ENCODE measurements at regions not wholly inside any gene's neighbourhood (a gene's known extent, or its start where the extent isn't known, plus 50 kb on each side); places are given as distances from the start of the nearest gene placed in this dataset.
A peak's percentile ranks its signal among the peaks of the same experiment; 100 is the strongest.

DNA sequence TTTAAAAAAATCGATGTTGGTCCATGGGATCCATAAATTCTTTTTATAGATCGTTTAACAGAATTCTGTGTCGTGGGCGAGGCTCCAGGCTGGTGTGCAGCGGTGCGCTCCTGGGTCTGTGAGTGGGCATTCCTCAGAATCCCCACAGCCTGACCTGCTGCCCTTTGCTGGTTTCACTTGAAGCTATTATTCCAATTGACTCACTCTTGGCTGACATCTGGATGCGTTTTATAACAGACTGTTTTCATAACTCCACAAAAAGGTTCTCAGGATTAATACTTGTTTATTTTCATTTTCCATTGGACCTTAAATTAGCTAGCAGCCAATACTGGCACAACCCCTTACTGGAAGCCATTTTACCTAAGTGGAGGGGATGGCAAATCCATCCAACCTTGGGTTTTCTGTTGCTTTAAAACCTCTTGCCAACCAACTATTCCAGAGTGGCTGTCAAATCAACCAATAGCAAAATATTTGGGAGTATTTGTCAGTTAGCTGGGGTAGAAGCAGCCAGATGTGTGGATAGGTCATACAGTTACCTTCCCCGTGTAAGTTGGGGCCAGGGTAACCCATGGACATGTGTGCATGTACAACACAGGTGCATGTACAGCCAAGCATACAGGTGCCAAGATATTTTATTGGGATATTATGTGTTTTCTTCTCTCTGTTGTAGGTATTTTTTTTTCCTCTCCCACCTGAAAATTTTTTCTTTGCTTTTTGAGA is 160.7 kb upstream of the ZNF32 start:
- TF ChIP-seq, protein P1, sequence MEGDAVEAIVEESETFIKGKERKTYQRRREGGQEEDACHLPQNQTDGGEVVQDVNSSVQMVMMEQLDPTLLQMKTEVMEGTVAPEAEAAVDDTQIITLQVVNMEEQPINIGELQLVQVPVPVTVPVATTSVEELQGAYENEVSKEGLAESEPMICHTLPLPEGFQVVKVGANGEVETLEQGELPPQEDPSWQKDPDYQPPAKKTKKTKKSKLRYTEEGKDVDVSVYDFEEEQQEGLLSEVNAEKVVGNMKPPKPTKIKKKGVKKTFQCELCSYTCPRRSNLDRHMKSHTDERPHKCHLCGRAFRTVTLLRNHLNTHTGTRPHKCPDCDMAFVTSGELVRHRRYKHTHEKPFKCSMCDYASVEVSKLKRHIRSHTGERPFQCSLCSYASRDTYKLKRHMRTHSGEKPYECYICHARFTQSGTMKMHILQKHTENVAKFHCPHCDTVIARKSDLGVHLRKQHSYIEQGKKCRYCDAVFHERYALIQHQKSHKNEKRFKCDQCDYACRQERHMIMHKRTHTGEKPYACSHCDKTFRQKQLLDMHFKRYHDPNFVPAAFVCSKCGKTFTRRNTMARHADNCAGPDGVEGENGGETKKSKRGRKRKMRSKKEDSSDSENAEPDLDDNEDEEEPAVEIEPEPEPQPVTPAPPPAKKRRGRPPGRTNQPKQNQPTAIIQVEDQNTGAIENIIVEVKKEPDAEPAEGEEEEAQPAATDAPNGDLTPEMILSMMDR (IDR thresholded peaks at IDR 0.05): no peak
- TF ChIP-seq POLR2A (IDR thresholded peaks at IDR 0.05): no peak
- TF ChIP-seq POLR2AphosphoS5 (IDR thresholded peaks at IDR 0.05): no peak
- TF ChIP-seq EP300 (IDR thresholded peaks at IDR 0.05): no peak
- Histone ChIP-seq H3K9me3 (no peaks in the 10 kb centered on the region), H3K4me1 (peaks cover 0 to 6% (median 0%) of the 10 kb centered on the region in 4 donors), H3K36me3 (no peaks in the 10 kb centered on the region), H3K27me3 (no peaks in the 10 kb centered on the region), H3K4me3 (no peak overlapping the region), H3K27ac (no peak overlapping the region)
- DNase-seq: no peak
- ATAC-seq (ENCODE audit: low FRiP score in 2 of 2): peak in 1 of 2 donors; percentile 68
- WGBS, 2 donors: 82 to 86% methylated on average over 8 of the region's 8 CpGs

- Histone ChIP-seq H3K4me3 (no peak overlapping the region), H3K4me1 (peaks cover 0 to 6% (median 0%) of the 10 kb centered on the region in 4 donors), H3K27ac (no peak overlapping the region), H3K36me3 (no peaks in the 10 kb centered on the region), H3K27me3 (no peaks in the 10 kb centered on the region), H3K9me3 (no peaks in the 10 kb centered on the region)
- TF ChIP-seq, protein P1 (IDR thresholded peaks at IDR 0.05): no peak
- TF ChIP-seq POLR2AphosphoS5 (IDR thresholded peaks at IDR 0.05): no peak
- TF ChIP-seq EP300 (IDR thresholded peaks at IDR 0.05): no peak
- no peak for TF ChIP-seq POLR2A (IDR thresholded peaks at IDR 0.05)
- WGBS, 2 donors: 62 to 75% methylated on average over 3 of the region's 3 CpGs
- DNase-seq: no peak
- ATAC-seq (ENCODE audit: low FRiP score in 2 of 2): no peak
These were observed 159.5 kb upstream of the ZNF32 start for GRCh38 chr10:43808136-43808535.

DNA sequence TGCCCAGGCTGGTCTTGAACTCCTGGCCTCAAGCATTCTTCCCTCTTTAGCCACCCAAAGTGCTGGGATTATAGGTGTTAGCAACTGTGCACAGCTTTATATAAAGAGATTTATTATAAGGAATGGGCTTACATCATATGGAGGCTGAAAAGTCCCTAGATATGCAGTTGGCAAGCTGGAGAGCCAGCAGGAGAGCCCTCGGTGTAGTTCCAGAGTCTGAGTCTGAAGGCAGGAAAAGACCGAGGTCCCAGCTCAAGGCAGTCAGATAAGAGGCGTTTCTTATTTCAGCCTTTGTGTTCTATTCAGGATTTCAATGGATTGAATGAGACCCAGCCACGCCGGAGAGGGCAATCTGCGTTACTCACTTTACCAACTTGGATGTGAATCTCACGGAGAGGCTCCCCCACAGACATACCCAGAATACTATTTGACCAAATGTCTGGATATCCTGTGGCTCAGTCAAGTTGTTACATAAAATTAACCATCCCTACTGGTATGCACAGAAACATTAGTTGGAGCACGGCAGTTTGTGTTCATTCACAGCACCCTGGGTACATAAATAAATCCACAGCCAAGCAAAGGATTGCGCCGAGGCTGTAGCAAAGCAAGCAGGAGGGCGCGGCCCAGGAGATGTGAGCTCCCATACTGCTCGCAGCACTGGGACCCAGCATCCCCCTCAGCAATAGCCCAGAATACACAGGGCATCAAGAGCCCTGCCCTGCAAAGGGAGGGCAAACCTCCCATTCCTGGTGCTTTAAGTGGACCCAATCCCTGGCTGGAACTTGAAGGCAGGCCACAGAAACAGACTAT is 158.4 kb upstream of the ZNF32 start:
- no peak for ATAC-seq (ENCODE audit: low FRiP score in 2 of 2)

DNA sequence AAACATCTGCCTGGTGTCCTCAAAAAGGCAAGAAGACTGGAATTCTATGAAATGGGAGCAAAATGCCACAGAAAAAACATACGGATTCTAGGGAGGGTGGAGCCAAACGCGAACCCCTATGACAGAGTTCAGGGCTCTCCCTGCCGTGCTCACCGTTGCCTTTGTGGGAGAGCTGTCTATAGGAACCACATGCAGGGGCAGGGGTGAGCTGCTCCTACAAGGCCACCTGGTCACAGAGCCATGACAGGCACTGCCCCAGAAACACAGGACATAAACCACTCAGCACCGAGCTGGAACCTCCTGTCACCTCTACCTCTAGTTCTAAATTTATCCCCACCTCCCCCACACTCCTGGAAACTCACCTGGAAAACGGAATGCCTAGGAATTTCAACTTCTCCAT is 155.1 kb upstream of the ZNF32 start:
- Histone ChIP-seq H3K4me3 (no peak overlapping the region), H3K27ac (no peak overlapping the region), H3K27me3 (no peaks in the 10 kb centered on the region), H3K9me3 (no peaks in the 10 kb centered on the region), H3K36me3 (no peaks in the 10 kb centered on the region), H3K4me1 (no peaks in the 10 kb centered on the region)
- WGBS, 2 donors: 67% methylated on average over 7 of the region's 7 CpGs
- TF ChIP-seq, protein P1 (IDR thresholded peaks at IDR 0.05): no peak
- no peak for TF ChIP-seq POLR2A (IDR thresholded peaks at IDR 0.05)
- no peak for TF ChIP-seq EP300 (IDR thresholded peaks at IDR 0.05)
- no peak for TF ChIP-seq POLR2AphosphoS5 (IDR thresholded peaks at IDR 0.05)
- DNase-seq (no peak), ATAC-seq (ENCODE audit: low FRiP score in 2 of 2) (no peak)

More for the DNA sequence above, 158.4 kb upstream of the ZNF32 start:
- WGBS, 2 donors: 86 to 91% methylated on average over 8 to 13 of the region's 13 CpGs
- Histone ChIP-seq H3K4me3 (no peak overlapping the region), H3K36me3 (no peaks in the 10 kb centered on the region), H3K27me3 (no peaks in the 10 kb centered on the region), H3K27ac (no peak overlapping the region), H3K4me1 (peaks cover 0 to 6% (median 0%) of the 10 kb centered on the region in 4 donors), H3K9me3 (no peaks in the 10 kb centered on the region)
- TF ChIP-seq EP300 (IDR thresholded peaks at IDR 0.05) (no peak), POLR2A (IDR thresholded peaks at IDR 0.05) (no peak), POLR2AphosphoS5 (IDR thresholded peaks at IDR 0.05) (no peak)
- TF ChIP-seq, protein P1 (IDR thresholded peaks at IDR 0.05): no peak
- no peak for DNase-seq
